ENCODE measurements at regions not wholly inside any gene's neighbourhood (a gene's known extent, or its start where the extent isn't known, plus 50 kb on each side); places are given as distances from the start of the nearest gene placed in this dataset.

DNA sequence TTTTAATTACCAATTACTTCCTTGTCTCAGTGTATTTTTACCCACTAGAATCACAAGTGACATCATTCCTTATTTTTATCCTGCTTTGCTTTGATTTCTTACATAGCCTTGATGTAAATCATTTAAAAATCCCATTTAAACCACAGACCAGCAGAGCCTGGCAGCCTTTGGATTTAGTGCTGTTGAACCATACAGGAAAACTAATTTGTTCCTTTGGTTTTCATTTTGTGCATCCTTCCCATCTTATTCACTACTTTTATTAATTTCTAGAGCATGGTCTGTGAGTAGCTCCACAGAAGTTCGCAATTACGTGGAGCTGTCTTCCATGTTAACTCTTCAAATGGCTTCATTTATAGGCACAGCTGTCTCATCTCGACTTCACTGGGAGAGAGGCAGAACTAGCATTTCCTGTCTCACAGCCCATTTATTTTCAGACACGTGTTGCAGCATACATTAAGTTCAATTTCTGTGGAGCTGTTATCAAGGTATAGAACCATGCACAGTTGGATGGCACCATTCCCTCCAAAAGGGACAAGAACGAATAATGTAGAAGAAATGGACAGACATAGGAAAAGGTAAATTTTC, 235.3 kb downstream of the MRPL39 start:
- TF ChIP-seq, protein P1, sequence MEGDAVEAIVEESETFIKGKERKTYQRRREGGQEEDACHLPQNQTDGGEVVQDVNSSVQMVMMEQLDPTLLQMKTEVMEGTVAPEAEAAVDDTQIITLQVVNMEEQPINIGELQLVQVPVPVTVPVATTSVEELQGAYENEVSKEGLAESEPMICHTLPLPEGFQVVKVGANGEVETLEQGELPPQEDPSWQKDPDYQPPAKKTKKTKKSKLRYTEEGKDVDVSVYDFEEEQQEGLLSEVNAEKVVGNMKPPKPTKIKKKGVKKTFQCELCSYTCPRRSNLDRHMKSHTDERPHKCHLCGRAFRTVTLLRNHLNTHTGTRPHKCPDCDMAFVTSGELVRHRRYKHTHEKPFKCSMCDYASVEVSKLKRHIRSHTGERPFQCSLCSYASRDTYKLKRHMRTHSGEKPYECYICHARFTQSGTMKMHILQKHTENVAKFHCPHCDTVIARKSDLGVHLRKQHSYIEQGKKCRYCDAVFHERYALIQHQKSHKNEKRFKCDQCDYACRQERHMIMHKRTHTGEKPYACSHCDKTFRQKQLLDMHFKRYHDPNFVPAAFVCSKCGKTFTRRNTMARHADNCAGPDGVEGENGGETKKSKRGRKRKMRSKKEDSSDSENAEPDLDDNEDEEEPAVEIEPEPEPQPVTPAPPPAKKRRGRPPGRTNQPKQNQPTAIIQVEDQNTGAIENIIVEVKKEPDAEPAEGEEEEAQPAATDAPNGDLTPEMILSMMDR (IDR thresholded peaks at IDR 0.05) = no peak
- TF ChIP-seq POLR2A (IDR thresholded peaks at IDR 0.05) = no peak
